GF-D8 (cell line): ENCODE measurements at regions not wholly inside any gene's neighbourhood (a gene's known extent, or its start where the extent isn't known, plus 50 kb on each side); places are given as distances from the start of the nearest gene placed in this dataset.
"Not testable (repeated sequence)": the region's sequence is repeated elsewhere in the genome, so short reads cannot be mapped to it uniquely, and the experiment has no call there.

Experiments
- DNase-seq: peaks from one replicate; lab custom pipeline; 2025; lab: John Stamatoyannopoulos, UW

- DNase-seq = no peak
Measured at GRCh38 chr2:3115301-3116042, 262.1 kb downstream of the EIPR1 start.

- no peak for DNase-seq
Measured at GRCh38 chr2:3114406-3115185, 263.0 kb downstream of the EIPR1 start.

DNA sequence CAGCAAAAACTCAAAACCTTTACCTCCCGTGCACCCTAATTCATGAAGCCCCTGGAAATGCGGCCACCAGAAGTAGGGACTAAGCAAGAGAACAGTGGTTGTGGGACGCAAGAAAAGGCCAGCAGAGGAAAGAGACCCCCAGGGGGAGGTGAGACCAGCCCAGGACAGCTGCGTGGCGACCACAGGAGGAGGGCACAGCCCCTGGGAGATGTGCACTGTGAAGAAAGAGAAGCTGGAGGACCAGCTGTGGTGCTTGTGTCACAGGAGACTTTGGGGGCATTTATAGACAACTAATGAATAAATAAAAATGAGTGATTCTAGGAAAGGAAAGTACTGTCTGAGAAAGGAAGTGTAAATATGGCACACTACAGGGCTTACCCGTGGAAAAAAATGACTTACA lies 263.8 kb downstream of the EIPR1 start:
- DNase-seq = no peak

GRCh38 chr2:3113122-3113521 lies 264.5 kb downstream of the EIPR1 start:
- DNase-seq = no peak

DNA sequence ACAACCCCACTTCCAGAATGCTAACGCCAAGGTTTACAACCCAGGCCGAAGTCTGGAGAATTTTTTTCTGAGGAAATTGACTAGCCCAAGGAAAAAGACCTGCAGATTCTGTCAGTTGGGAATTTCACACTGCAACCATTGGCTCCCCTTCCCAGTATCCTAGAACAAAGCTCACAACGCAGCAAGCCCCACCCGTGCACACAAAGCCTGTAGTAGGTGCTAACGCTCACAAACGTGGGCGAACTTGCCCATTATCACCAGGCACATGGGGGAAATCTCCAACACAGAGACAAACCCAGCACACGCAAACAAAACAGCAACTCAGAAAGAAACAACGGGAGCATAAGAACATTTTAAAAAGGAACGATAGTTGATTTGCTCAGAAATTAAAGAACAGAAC lies 265.1 kb downstream of the EIPR1 start:
- no peak for DNase-seq

DNA sequence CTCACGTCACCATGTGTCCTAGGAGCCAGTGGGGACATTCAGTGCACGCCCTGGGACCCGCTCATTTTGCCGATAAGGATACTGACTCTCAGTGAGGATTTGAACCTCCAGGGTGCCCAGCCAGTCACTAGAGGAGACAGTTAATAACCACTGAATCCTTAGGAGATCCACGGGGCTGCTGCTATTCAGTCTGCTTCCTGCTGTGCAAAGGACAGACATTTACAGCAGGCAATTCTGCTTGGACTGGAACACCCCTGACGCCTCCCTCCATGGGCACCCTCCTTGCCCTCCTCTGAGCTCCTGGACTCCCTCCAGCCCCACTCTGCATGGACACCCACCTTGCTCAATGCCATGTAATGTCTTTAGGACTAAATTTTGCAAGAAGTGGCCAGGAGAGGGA lies 265.5 kb downstream of the EIPR1 start:
- DNase-seq = no peak

DNA sequence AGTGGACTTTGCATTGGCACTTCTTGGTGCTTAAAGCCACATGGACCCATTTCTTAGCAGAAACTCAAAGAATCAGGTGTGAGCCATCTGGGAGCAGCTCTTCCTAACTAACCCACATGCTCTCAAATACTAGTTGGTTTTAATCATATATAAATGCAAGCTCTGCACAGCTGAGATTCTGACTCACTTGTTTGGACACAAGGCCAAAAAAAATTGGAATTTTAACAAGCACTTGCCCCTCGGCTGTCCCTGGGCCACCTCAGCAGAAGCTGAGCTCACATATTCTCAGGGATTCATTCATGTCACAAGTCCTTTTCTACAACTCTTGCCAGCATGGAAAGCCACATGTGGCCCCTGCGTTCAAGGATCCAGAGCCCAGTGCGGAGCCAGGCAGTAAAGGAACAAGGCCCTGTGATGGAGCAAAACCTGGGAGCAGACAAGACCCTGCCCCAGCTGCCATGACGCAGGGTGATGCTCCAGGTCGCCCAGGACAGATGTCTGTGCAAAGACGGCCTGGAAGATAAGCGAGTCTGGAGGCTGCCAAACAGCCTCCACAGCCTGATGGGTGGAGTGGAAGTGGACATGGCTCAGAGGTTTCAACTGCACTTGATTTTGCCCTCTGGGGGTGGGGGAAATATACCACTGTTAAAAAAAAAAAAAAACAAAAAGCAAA lies 266.5 kb downstream of the EIPR1 start:
- DNase-seq = no peak

GRCh38 chr2:3110555-3110954 lies 267.1 kb downstream of the EIPR1 start:
- DNase-seq = no peak

GRCh38 chr2:3108710-3109702 lies 268.6 kb downstream of the EIPR1 start:
- no peak for DNase-seq

GRCh38 chr2:3108105-3108504 lies 269.5 kb downstream of the EIPR1 start:
- no peak for DNase-seq

GRCh38 chr2:3107567-3107966 lies 270.1 kb downstream of the EIPR1 start:
- no peak for DNase-seq

DNA sequence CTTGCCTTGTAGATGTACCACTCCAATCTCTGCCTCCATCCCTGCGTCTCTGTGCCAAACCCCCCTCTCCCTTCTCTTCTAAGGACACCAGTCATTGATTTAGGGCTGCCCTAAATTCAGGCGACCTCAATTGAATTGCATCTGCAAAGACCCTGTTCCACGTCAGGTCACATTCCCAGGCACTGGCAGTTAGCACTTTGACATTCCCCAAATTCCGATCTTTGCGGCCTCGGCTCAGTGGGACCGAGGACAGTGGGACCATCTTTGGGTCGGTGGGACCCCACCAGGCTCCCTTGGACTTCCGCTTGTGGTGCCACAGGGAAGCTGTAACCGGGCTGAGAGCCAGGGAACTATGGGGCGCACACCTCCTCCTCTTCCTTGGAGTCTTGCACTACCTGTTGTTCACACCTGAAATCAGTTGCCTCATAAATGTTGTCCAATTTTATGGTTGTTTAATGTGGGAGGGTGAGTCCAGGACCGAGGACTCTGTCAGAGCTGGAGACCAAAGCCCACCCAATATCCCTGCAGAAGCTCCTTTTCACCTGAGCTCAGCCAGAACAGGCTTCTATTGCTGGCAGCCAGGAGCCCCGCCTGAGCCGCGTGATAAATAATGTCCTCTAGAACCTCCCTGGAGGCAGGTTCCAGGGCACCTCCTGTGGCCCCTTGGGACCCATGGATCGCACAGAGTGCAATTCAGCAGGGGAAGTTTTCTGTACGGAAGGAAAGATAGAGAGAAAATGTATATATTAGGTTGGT lies 271.6 kb downstream of the EIPR1 start:
- DNase-seq = no peak

- DNase-seq = not testable (repeated sequence)
Measured at GRCh38 chr2:3104958-3105813, 272.4 kb downstream of the EIPR1 start.

DNA sequence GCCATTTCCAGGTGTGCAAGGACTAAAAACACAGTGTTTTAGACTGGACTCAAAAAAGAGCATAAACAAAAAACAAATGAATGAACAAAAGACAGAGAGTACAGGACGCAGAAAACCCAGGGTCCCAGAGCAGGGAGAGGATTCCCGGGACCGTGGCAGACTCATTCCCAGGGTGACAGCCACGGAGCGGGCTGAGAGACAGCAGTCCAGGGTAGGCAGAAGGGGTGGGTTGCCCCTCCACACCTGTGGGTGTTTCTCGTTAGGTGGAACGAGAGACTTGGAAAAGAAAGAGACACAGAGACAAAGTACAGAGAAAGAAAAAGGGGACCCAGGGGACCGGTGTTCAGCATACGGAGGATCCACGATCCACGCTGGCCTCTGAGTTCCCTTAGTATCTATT lies 273.4 kb downstream of the EIPR1 start:
- DNase-seq = no peak

DNA sequence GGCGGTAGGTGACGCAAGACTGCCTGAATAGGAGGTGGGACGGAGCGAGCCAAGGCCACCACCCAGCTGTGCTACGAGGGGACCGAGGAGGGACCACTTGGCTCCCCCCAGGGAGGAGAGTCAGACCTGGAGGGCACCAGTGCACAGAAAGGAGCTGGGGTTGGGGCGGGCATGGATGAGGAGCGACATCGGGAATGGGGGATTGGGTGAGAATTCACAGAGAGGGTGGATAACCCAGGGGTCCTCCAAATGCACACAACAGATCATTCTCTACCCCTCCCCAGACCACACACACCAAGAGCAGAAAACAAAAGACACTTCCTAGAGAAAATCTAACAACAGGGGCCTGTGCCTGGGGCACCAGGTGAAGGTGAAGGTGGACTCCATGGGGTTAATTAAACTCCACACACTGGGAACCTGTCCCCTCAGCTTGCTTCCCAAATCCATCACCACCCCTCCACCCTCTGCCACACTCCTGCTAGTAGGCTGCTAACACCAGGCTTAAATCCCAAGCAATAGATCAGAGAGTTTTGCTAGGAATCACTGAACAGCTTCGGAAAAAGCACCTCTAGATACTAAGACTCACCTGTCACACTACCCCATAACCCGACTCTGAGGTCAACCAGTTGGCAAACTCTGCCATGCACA lies 274.6 kb downstream of the EIPR1 start:
- no peak for DNase-seq

DNA sequence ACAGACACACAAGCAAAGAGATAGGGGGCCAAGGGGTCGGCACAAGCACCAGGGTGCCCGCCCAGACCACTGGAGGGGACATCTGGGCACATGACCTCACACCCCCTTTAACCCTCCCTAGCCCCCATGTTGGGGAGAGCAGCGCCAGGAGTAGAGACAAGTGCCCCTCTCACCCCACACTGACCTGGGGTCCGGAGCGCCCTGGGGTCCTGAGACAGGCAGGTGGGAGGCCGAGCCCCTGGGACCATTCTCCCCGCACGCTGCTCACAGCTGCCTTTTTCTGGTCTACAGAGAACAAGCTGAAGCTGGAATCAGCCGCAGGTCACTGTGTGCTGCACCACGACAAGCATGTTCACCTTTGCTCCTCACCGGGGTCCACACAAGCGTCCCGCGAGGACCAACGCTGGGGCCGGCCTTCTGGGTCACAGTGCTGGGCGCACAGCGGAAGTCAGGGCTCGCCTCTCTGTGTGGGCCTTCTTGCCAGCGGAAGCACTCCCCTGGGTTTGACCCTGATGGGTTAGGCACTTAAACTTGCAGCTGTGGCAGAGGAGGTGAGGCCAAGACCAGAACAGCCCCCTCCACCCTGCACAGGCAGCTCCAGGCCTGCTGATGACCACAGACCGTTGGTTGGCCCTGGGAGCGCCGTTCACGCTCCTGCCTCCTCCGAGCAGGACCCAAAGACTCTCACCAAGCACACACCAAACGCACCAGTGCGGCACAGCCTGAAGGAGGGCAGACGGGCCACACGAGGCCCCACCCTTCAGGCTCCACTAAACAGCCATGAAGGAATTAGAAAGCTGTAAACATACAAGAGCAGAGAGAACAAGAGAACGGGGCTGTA lies 275.3 kb downstream of the EIPR1 start:
- DNase-seq = no peak

GRCh38 chr2:3101016-3101942 lies 276.3 kb downstream of the EIPR1 start:
- no peak for DNase-seq
